Vagina (tissue), 2 donors: ENCODE measurements at regions not wholly inside any gene's neighbourhood (a gene's known extent, or its start where the extent isn't known, plus 50 kb on each side); places are given as distances from the start of the nearest gene placed in this dataset.
"Not testable (repeated sequence)": the region's sequence is repeated elsewhere in the genome, so short reads cannot be mapped to it uniquely, and the experiment has no call there.

ENCODE experiments used
- DNase-seq, 2 donors: peaks; one replicate each; pipeline ENCODE4 v3.0.0-alpha.2; 2017; ENCODE audit errors: extremely low spot score in 2 of 2
- H3K27ac ChIP-seq: fragments of 200-600 bp; sonication (generic); one replicate; pipeline ENCODE4 v1.5.1; 2019
- H3K27me3 ChIP-seq: fragments of 200-600 bp; sonication (generic); one replicate; pipeline ENCODE4 v1.5.1; 2019
- H3K36me3 ChIP-seq, 2 donors: fragments of 200-600 bp; sonication (generic); one replicate each; pipeline ENCODE4 v1.5.1; 2017 to 2019
- H3K4me1 ChIP-seq: fragments of 200-600 bp; sonication (generic); one replicate; pipeline ENCODE4 v1.5.1; 2019
- H3K4me3 ChIP-seq, 2 donors: fragments of 200-600 bp; sonication (generic); 1 replicate in 1 of 2; 2 replicates in 1 of 2; pipeline ENCODE4 v1.5.1; 2016 to 2019
- H3K9me3 ChIP-seq: fragments of 200-600 bp; sonication (generic); one replicate; pipeline ENCODE4 v1.5.1; 2019
- CTCF ChIP-seq, 3 experiments: fragments of 450-650 bp in 2 of 3; fragments of 200-600 bp in 1 of 3; sonication (generic) in 1 of 3; IDR thresholded peaks; one replicate each; pipeline ENCODE4 v1.5.1; 2017 to 2019; ENCODE audit warnings: antibody characterized with exemption in 3 of 3, mild to moderate bottlenecking in 2 of 3, moderate library complexity in 2 of 3
- POLR2A ChIP-seq, 2 donors: fragments of 450-650 bp; IDR thresholded peaks; one replicate each; pipeline ENCODE4 v1.6.1; 2017; ENCODE audit warnings: antibody characterized with exemption in 2 of 2, mild to moderate bottlenecking in 2 of 2, moderate library complexity in 2 of 2
- POLR2AphosphoS5 ChIP-seq, 2 donors: sonication (generic); formaldehyde crosslinking; IDR thresholded peaks; one replicate each; pipeline ENCODE4 v1.9.0; 2017; ENCODE audit warnings: antibody characterized with exemption in 2 of 2, mild to moderate bottlenecking in 2 of 2, low read depth in 1 of 2; ENCODE audit not compliant: insufficient read depth in 1 of 2
- intact Hi-C: fragments of 100-400 bp; cut with DNase I; formaldehyde crosslinking; loops from one replicate; pipeline ENCODE4 v1.15.1; 2023

GRCh38 chr7:29677254-29677653 lies 113.6 kb downstream of the PRR15 start:
- intact Hi-C loops, H3K27me3 ChIP-seq, H3K27ac ChIP-seq, DNase-seq, H3K36me3 ChIP-seq, H3K4me3 ChIP-seq, H3K9me3 ChIP-seq, H3K4me1 ChIP-seq: not testable (repeated sequence)

- H3K36me3 ChIP-seq, H3K27ac ChIP-seq, DNase-seq, H3K4me1 ChIP-seq, H3K27me3 ChIP-seq, intact Hi-C loops, H3K4me3 ChIP-seq, H3K9me3 ChIP-seq: not testable (repeated sequence)
Observed at GRCh38 chr7:29679963-29680362, 116.3 kb downstream of the PRR15 start.

GRCh38 chr7:29680601-29681000 lies 117.0 kb downstream of the PRR15 start:
- intact Hi-C loops, H3K9me3 ChIP-seq, H3K4me3 ChIP-seq, H3K4me1 ChIP-seq, H3K27me3 ChIP-seq, H3K36me3 ChIP-seq, DNase-seq, H3K27ac ChIP-seq: not testable (repeated sequence)

GRCh38 chr7:29684151-29684786 lies 120.6 kb downstream of the PRR15 start:
- peak overlapping the region; percentile 71 to 78 for H3K4me3 ChIP-seq
- H3K27me3 ChIP-seq, DNase-seq, intact Hi-C loops, H3K4me1 ChIP-seq, H3K9me3 ChIP-seq, H3K36me3 ChIP-seq: not testable (repeated sequence)
- H3K27ac ChIP-seq, result peak overlapping the region; percentile 94

GRCh38 chr7:29684787-29685650 lies 121.3 kb upstream of the WIPF3 start:
- no peaks in the 10 kb centered on the region for H3K4me1 ChIP-seq
- H3K9me3 ChIP-seq, result no peaks in the 10 kb centered on the region
- no peaks in the 10 kb centered on the region for H3K27me3 ChIP-seq
- peak overlapping the region; percentile 71 to 78 for H3K4me3 ChIP-seq
- intact Hi-C loops, result no loop called here
- no peak for DNase-seq
- peak overlapping the region; percentile 94 for H3K27ac ChIP-seq
- no peak for TF ChIP-seq POLR2AphosphoS5 (IDR thresholded peaks at IDR 0.05; ENCODE audit: insufficient read depth in 1 of 2, low read depth in 1 of 2)
- no peak for TF ChIP-seq CTCF (IDR thresholded peaks at IDR 0.05)
- TF ChIP-seq POLR2A (IDR thresholded peaks at IDR 0.05), result no peak
- no peaks in the 10 kb centered on the region for H3K36me3 ChIP-seq

- H3K36me3 ChIP-seq, intact Hi-C loops, DNase-seq, H3K27me3 ChIP-seq, H3K4me1 ChIP-seq, H3K9me3 ChIP-seq: not testable (repeated sequence)
- H3K27ac ChIP-seq, result peak overlapping the region; percentile 94
- H3K4me3 ChIP-seq, result peak overlapping the region; percentile 71 to 78
Observed at GRCh38 chr7:29685651-29686271, 120.5 kb upstream of the WIPF3 start.

GRCh38 chr7:29690510-29690909 lies 115.8 kb upstream of the WIPF3 start:
- H3K36me3 ChIP-seq, intact Hi-C loops, DNase-seq, H3K4me3 ChIP-seq, H3K9me3 ChIP-seq, H3K27me3 ChIP-seq, H3K4me1 ChIP-seq, H3K27ac ChIP-seq: not testable (repeated sequence)

GRCh38 chr7:29696402-29696801 lies 109.9 kb upstream of the WIPF3 start:
- H3K27me3 ChIP-seq, intact Hi-C loops, H3K4me3 ChIP-seq: not testable (repeated sequence)

GRCh38 chr7:29699723-29700122 lies 106.6 kb upstream of the WIPF3 start:
- not testable (repeated sequence) for H3K36me3 ChIP-seq, H3K27me3 ChIP-seq

More at GRCh38 chr7:29696402-29696801, 109.9 kb upstream of the WIPF3 start:
- not testable (repeated sequence) for H3K4me1 ChIP-seq, H3K9me3 ChIP-seq, DNase-seq, H3K36me3 ChIP-seq, H3K27ac ChIP-seq

GRCh38 chr7:29701540-29701939 lies 104.8 kb upstream of the WIPF3 start:
- intact Hi-C loops, result not testable (repeated sequence)

More at GRCh38 chr7:29699723-29700122, 106.6 kb upstream of the WIPF3 start:
- H3K9me3 ChIP-seq, H3K27ac ChIP-seq, H3K4me3 ChIP-seq, intact Hi-C loops, H3K4me1 ChIP-seq, DNase-seq: not testable (repeated sequence)

GRCh38 chr7:29703830-29704229 lies 102.5 kb upstream of the WIPF3 start:
- H3K27me3 ChIP-seq, DNase-seq, H3K36me3 ChIP-seq, intact Hi-C loops, H3K9me3 ChIP-seq, H3K27ac ChIP-seq, H3K4me3 ChIP-seq, H3K4me1 ChIP-seq: not testable (repeated sequence)

More at GRCh38 chr7:29701540-29701939, 104.8 kb upstream of the WIPF3 start:
- not testable (repeated sequence) for DNase-seq, H3K4me3 ChIP-seq, H3K27ac ChIP-seq, H3K9me3 ChIP-seq, H3K4me1 ChIP-seq, H3K36me3 ChIP-seq, H3K27me3 ChIP-seq

- H3K27ac ChIP-seq, DNase-seq, H3K4me1 ChIP-seq, H3K27me3 ChIP-seq, intact Hi-C loops, H3K36me3 ChIP-seq, H3K9me3 ChIP-seq, H3K4me3 ChIP-seq: not testable (repeated sequence)
Observed at GRCh38 chr7:29709002-29709401, 97.3 kb upstream of the WIPF3 start.
